ENCODE measurements at regions not wholly inside any gene's neighbourhood (a gene's known extent, or its start where the extent isn't known, plus 50 kb on each side); places are given as distances from the start of the nearest gene placed in this dataset.

DNA sequence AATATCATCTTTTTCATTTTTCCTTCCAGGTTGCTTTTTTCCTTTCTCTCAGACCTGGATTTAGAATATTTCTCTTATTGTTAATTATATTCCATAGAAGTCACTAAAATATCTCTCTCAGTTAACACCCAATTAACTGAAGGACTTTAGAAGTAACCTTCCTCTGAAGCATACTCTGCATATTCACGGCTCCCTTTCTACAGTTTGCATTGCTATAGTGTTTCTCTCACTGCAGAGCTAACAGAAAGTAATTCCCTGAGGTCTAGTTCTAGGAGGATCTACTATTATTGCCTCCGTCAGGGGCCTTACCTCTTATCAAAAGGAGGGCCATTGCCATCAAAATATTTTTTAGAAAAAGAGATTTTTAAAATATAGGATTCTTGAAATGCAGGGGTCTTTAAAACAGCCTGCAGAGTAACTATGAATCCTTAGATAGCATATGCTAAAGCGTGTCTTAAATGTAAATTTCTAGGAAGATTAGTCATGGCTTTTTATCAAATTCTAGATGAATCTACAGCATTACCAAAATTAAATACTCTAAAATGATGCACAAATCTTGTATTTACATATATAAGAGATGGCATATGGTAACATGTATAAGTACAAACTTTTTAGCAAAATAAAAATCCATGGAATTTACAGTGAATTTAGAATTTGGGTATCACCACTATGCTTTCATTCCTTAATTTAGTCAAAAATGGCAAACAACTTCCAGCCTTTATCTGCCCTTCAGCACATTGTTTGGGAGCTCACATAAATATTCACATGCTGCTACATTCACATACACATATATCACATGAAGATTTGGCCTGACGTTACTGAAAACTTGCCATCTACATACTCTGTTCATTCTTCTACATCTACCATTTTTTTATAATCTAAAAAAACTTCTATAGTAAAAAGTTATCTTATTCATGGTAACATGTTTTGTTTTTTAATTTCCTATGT lies 696.8 kb downstream of the OTOL1 start:
- no peak for DNase-seq (ENCODE audit: low spot score)

DNA sequence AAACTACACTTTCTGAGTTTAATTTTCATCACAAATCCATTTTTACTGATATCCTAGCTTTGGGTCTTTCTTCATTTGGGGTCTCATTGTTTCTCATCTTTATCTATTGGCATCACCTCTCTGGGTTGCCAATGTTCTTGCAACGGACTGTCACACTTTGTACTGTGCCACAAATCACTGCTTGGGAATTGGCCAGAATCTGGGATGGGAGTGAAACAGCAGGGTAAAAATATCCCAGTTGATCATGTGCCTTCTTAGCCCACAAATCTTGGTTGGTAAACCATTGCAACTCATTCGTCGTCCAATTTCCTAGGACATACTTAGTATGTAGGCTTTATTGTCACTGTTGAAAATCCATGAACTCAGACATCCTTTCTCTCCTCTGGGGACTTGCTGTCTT lies 698.5 kb downstream of the OTOL1 start:
- DNase-seq (ENCODE audit: low spot score): no peak

DNA sequence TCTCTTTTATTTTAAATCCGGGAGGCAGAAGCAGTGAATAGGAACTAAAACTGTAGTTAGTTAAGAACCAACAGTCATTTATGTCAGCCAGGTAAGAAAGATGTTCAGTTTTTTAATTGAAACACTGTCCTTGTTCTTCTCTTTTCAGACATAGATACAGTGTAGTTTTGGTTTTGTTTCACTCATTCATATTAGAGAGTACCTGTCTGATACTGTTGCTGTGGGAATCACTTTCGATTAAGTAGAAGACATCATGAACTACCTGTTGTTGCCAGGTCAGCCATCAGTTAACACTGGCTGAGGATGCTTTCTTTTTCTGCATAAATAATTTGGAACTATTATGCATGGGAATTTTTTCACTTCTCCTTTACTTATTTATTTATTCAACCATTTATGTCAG lies 700.4 kb downstream of the OTOL1 start:
- no peak for DNase-seq (ENCODE audit: low spot score)

DNA sequence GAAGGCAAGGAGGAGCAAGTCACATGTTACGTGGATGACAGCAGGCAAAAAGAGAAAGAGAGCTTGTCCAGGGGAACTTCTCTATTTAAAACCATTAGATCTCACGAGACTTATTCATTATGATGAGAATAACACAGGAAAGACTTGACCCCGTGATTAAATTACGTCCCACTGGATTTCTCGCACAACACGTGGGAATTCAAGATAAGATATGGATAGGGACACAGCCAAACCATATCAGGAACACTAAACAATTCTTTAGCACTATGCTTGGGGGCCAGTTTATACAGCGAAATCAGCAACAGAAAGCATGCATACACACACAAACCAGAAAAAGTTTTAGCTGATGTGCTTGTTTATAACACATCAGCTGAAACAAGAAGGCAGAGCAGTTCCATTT lies 704.2 kb downstream of the OTOL1 start:
- DNase-seq (ENCODE audit: low spot score): no peak

DNA sequence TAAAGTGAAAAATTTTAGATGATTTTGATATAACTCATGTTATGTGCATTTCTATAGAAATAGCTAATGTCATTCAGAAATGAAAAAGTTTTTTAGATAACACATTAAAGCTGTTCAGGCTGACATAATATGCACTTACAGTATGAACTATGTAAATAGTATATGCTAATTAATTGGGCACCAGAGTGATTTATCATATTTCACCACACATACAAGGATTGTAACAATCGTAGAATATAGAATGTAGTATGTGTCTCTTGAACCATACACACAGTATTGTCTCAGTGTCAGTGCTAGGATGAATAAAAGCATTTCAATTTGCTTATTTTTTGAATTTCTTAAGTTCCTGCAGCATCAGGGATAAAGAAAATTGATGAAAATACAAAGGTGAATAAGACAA lies 710.0 kb downstream of the OTOL1 start:
- no peak for DNase-seq (ENCODE audit: low spot score)

DNA sequence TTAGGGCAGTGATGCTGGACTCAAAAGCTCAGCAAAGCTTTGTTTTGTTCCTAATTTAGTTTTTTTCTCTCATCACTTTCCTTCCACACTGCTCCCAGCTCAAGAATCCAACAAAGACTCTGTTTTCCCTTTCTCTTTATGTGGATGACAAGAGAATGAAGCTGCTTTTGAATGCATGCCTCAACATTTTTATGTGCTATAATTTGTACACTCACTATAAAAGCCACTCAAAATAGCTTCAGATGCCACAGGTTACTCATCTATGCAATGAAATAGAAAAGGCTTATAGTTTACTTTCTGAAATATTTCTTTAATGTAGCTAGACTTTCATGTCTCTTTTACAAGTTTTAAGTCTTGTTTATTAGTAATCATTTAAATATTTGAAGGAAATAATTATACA lies 714.9 kb downstream of the OTOL1 start:
- no peak for DNase-seq (ENCODE audit: low spot score)

DNA sequence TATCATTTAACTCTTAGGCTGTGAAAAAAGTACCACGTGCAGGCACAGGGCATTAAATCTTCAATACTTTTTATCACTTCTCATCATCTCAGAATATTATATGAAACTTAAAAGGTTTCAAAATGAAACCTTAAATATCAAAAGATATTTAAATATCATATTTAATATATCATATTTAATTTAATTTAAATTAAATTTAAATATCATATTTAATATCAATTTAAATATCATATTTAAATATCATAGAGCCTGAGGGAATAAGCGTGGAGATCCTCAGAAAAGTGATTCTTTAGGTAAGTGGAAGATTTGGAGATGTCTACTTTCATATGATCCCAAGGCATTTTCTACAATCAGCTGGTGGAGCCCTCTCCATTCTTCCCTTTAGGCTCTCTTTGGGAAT lies 716.6 kb downstream of the OTOL1 start:
- no peak for DNase-seq (ENCODE audit: low spot score)

DNA sequence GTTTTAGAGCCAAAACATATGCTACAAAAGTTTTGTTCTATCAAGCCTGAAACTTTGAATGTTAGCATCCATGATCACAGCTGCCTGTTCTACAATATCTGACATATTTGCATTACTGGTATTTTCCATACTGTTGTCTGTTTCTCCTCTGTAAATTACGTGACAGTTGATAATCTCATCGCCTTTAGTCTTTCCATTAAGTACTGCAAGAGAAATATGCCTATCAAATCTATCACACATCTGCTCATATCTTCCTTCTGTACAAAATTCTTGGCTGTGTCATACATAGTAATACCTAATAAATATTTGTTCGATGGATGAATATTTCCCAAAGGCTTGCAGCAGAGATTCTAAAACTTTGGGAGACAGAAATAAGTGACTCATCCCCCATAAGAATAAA lies 717.3 kb downstream of the OTOL1 start:
- DNase-seq (ENCODE audit: low spot score): no peak

DNA sequence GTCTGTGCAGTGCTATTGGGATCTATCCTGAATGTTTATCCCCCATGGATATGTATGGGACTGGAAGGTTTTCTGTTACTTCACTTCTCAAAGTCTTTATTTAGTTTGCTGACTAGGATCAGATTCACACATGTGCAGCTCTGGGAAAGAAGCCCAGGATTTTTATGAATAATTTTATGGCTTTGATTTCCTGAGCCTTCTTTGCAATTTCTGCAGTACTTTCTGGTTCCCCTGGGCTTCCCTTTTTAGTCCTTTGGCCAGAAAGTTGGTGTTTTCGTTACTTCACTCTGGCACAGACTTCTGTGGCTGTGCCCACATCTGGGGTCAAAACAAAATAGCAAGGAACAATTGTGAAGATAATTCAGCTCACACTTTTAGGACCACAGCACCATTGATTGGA lies 721.0 kb downstream of the OTOL1 start:
- DNase-seq (ENCODE audit: low spot score): no peak

DNA sequence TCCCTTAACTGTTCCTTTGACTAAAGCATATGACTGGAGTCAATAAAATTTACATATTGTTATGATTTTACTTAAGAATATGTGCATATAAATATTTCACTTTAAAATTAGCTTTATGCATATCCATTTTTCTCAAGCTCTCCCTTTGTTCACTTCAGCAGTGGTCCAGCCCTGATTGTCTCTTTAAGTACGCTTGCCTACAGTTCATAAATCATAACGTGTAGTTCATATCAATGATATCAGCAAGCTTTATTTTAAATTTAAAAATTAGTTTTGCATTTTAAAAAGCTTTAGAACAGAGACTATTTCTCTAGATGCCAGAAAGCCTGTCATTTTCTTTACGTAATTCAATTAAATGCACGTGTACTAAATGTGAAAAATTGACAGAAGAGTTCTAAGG lies 721.9 kb downstream of the OTOL1 start:
- no peak for DNase-seq (ENCODE audit: low spot score)

DNA sequence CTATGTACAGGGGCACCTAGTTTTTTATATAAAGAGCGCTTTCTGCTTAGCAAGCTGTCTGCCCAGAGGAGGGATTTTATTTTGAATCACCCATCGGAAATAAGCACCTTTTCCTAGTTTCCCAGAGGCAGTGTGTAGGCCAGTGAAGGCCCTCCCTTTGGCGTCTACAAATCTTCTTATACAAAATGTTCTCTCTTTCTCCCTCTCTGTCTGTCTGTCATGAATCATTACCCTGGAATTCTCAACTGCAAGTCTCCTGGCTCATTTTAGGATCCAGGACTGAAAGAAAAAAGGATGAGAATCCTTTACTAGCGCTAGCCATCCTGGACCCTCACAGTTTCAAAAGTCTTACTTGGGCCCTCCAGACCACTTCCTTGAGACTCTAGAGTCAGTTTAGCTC lies 728.1 kb downstream of the OTOL1 start:
- no peak for DNase-seq (ENCODE audit: low spot score)

DNA sequence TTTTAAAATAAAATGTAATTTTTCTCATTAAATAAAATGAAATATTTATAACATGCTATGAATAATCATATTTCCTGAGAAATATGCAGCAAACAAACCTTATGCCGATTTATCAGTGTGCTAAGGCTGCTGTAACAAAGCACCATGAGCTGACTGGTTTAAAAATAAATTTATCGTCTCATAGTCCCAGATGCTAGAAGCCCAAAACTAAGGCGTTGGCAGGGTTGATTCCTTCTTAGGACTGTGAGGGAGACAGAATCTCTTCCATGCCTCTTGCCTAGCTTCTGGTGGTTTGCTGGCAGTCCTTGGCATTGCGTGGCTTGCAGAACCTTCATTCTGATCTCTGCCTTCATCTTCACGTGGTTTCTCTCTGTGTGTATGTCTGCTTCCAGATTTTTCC lies 740.3 kb downstream of the OTOL1 start:
- no peak for DNase-seq (ENCODE audit: low spot score)

DNA sequence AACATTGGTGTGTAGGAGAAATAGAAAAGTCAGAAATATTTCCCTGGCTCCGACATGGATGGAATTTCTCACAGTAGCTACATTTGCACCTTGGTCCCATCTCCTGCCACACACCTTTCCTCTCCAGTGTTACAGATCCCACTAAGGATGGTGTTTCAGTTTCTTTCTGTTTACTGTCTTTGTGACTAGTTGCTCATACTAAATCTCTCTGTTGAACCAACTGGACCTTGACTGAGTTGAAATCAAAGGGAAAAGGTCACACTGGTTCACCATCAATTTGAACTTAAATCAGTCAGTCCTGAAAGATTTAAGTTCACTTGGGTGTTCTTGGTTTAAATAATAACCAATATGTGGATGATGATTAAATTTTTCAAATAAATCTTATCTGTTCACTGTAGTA lies 754.2 kb downstream of the OTOL1 start:
- DNase-seq (ENCODE audit: low spot score): no peak

DNA sequence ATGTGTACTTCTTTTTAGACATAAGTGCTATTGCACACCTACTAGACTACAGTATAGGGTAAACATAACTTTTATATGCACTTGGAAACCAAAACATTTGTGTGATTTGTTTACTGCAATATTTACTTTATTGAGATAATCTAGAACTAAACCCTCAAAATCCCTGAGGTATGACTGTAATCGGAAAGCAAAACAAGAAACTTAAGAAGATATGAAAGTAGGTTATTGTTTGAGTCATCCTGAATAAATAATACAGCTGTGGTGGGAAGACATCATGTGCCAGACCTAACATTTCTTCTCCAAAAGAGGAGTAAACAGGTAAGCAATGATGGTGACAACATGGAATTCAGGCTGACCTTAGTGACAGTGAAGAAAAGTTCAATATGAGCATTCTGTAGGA lies 765.5 kb downstream of the OTOL1 start:
- no peak for DNase-seq (ENCODE audit: low spot score)

DNA sequence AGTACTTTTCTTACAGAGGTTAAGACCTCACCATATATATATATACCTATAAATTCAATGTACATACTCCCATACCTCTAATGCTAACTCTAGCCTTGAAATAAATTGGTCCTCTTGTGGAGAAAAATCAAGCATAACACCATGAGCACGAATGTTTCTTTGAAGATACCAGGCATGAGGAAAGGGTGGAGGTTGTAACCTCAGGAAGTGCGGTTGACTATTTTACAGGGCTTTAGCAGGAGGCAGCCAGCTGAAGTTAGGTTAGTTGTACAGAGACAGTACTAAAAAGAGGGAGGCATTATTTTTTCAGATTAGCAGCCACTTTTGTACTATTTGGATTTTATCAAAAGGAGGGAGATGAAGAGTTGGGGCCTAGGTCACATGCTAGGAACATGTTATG lies 767.0 kb downstream of the OTOL1 start:
- DNase-seq (ENCODE audit: low spot score): no peak

DNA sequence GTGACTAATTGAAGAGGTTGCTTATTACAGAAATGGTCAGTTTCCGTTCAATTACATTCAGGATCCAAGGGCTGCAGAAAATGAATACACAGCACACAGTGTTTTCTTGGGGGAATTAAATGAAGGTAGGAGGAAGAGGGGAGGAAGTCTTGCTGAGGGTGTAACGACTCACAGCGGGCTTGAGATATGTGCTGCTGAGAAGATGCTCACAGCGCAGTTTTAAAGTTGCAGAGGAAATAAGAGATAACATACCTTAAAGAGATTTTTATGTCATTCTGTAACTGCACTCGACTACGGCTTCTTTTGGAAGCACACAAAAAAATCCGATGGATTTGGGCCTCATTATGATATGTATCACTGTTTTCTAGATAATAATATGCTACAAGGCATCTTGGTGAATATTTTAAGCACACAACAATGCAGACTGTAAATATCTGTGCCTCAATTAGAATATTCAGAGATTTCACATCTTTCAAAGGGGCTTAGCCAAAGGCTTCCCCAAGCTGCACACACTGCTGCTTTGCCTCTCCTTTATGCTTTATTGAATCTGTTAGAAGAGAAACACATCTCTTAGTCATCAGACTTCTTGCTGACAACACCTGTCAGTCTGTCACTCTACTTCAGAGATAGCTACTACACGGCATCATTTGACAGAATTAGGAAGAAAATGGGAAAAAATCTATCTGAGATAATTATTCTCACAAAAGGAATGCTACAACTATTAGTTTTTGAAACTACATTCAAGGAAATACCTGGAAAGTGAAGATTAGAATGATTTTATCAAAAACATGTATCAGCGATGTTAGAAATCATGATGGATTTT lies 773.2 kb downstream of the OTOL1 start:
- DNase-seq (ENCODE audit: low spot score): no peak

DNA sequence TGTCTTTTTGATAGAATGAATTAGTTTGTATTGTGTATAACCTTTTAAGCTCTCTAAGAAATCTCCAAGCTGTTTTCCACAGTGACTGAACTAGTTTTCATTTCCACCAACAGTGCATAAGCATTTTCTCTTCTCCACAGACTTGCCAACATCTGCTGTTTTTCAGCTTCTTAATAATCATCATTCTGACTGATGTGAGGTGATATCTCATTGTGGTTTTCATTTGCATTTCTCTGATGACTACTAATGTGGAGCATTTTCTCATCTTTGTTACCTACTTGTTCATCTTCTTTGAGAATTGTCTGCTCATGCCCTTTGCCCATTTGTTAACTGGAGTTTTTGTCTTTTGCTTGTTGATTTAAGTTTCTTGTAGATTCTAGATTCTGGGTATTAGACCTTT lies 777.5 kb downstream of the OTOL1 start:
- DNase-seq (ENCODE audit: low spot score): no peak

DNA sequence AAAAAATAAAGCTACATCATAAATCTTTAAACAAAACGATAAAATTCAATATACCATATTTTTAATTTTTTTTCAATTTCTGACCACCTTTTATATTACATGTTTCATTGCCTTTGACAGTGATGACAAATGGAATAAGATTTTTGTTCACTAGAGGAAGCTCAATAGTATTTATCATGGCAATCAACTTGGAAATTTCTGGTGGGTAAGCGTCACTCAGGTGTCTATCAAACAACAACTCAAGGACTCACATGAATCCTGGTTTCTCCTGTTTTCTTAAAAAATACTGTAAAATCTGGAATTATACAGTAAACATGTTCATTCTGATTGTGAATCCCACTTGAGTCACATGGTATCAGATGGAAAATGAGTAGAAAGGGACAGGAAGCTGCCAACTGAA lies 782.2 kb downstream of the OTOL1 start:
- no peak for DNase-seq (ENCODE audit: low spot score)

DNA sequence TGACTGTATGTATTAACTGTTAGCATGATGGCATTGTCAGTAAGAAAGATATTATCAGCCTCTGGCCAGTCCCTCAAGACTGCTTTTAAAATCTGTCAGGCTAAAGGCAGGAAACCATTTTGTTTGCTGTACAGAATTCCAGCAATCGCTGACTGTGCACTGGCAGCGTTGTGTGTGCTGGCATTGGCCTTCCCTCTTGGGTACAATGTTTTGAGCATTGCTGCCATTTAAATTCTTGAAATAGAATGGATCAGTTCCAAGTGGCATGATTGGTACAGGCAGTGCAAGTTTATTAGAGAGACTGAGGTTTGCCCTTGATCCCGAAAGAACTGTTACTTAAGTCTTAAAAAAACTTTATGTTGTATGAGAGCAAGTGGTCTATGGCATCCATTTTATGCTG lies 788.7 kb downstream of the OTOL1 start:
- DNase-seq (ENCODE audit: low spot score): no peak

DNA sequence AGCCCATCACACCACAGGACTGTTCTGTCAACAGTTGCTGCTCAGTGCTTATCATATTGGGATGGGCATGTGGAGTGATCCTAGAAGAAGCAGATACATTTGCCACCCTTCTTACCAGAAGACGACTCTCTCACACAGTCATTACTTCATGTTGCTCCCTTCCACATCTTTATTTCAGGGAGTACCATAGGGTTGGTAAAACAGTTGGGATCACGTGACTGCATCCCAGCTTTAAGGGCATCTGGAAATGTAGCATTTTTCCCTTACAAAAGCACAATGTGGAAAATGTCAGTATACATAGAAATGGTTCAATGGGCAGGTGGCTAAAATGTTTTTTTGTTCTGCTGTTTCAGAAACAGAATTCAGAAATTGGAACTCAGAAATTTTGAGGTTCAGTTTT lies 791.0 kb downstream of the OTOL1 start:
- no peak for DNase-seq (ENCODE audit: low spot score)

DNA sequence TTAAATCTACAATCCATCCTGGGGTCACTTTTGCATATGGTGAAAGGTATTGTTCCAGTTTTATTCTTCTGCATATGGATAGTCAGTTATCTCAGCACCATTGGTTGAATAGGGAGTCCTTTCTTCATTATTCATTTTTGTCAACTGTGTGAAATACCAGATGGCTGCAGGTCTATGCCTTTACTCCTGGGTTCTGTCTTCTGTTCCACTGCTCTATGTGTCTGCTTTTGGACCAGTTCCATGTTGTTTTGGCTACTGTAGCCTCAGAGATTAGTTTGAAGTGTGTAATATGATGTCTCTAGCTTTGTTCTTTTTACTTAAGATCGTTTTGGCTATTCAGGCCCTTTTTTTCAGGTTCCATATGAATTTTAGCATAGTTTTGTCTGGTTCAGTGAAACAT lies 795.8 kb downstream of the OTOL1 start:
- DNase-seq (ENCODE audit: low spot score): no peak

DNA sequence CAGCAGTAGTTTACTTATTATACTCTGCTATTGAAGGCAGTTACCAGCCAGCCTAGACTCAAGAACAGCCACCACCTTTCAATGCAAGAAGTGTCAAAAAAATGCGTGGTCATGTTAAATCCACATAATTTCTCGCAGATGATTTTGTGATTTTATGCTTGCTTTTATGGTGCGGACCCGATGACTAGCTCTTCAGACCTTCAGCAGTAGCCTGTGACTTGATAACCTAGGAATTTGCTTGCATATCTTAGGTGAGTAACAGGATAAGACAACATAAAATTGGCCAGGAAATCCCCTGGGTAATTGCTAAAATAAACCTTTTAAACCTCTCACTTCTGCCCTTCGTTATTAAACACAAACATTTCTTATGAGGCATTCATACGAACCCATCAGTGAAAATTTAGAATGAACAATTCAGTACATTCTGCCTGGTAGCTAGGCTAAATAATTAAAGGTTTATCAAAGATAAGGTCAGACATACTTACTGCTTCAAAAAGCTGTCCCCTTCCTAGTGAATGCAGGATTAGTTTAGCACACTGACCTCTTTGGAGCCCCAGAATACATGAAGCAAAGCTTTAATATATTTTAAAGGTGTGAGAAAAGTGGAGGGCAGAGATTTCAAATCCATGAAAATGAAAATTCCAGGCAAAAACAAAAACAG lies 798.8 kb downstream of the OTOL1 start:
- DNase-seq (ENCODE audit: low spot score): no peak

All from globus pallidus (tissue), 1 donor.